ENCODE measurements at regions not wholly inside any gene's neighbourhood (a gene's known extent, or its start where the extent isn't known, plus 50 kb on each side); places are given as distances from the start of the nearest gene placed in this dataset.

DNA sequence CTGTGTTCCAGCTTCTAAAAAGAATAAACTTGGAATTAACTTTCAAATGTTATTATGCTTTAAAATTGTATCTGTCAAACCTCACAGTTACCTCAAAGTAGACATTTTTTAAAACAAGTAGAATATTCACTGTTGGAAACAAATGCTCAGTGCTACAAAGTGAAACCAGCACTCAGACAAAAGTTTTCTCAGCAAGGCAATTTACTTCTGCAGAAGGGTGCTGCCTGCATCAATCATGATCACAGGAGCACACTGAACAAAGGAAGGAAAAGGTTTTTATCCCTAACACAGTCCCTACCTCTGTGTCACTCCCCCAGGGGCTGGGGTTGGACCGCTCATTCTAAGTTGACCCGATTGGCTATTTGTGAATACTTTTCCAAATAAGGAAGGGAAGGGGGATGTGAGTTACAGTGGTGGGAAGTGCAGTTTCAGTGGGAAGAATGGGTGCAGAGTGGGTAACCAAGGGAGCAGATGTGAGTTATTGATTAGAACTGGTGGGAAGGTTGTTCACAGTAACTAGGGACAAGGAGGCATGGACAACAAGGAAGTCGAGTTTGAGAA, 63.0 kb upstream of the CDK20 start:
- intact Hi-C loops (cut with micrococcal nuclease) = no loop called here

DNA sequence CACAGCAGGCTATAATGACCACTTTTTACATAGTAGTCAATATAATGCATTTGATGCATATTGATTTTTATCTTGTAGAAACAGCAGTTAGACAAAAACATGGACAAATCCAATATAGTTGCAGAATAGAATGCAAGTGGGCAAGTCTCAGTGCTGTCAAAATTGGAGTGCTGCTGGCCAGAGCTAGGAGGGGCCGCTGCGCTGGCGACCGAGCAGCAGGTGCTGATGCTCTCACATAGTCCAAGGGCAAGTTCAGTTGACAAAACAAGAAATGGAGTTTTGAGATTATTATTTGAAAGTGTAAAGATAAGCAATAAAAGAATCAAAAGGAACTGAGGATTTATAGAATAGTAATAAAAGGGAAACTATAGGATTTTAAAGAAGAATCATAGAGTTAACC, 60.6 kb upstream of the CDK20 start:
- intact Hi-C loops (cut with micrococcal nuclease) = no loop called here

DNA sequence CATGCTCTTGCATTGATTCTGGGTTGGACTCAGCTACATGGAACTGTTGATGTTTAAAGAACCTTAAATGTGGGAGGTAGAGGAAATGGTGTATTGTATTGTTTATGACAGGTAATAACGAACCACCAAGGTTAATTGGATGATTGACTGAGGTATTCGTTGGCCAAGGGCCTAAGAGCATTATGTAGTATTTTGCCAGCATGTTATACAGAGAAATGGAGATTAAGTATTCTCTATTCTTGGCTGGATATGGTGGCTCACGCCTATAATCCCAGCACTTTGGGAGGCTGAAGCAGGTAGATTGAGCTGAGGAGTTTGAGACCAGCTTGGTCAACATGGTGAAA, 59.0 kb upstream of the CDK20 start:
- intact Hi-C loops (cut with micrococcal nuclease) = no loop called here

DNA sequence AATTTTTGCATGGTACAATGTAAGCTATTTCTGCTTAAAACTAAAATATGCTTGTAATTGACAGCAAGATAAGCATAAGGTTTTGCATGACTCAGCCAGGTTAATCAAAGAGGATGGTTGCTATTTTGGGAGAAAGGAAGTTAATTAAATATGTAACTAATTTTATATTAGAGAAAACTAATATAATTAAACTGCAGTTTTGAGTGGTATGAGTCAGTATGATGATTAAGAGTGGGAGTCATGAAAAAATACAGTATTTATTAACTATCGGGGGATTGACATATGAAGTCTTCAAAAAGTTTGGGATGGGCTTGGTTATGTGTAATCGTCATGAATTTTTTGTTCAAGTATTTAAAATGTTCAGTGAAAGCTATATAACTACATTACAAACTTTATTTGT, 54.0 kb upstream of the CDK20 start:
- intact Hi-C loops (cut with micrococcal nuclease) = no loop called here

DNA sequence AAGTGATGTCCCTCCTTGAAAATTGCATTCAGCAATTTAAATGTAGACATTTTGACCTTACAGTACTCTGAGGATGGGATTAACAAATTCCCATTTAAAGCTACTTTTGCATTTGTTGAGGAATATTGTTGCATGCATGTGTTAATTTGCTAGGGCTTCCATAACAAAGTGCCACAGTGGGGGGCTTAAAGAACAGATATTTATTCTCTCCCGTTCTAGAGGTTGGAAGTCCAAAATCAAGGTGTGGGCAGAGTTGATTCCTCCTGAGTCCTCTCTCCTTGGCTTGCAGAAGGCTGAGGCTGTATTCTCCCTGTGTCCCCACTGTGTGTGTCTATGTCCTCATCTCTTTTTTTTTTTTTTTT, 51.8 kb upstream of the CDK20 start:
- intact Hi-C loops (cut with micrococcal nuclease) = no loop called here

DNA sequence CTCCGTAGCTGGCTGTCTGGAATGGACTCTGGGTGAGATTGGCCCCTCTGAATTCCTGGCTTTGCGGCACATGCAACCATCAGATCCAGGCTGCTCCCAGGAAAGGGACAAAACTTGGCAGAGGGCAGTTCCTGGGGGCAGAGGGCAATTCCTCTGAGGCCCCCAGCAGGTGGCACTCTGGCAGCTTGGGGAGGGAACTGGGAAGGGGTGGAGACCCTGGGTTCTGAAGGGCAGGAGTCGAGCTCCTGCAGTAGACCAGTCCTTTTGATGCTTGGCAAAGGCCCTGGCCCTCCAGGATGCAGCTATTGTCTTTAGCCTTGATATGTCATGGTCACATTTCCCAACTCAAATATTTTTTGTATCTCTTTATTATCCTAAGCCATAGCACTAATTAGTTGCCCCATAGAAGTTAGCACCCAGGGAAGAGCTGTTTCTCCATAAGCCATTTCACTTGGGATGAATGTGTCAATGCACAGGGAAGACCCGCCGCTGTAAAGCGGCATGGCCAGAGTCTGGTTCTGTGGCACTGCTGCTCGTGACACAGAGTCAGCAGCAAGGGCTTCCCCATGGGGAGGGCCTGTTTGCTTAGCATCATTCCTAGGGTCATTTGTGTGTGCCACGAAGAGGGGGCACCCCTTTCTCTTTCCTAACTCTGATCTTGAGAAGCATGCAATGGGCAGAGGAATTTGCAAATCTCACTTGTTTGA, 51.2 kb upstream of the CDK20 start:
- intact Hi-C loops (cut with micrococcal nuclease) = no loop called here

DNA sequence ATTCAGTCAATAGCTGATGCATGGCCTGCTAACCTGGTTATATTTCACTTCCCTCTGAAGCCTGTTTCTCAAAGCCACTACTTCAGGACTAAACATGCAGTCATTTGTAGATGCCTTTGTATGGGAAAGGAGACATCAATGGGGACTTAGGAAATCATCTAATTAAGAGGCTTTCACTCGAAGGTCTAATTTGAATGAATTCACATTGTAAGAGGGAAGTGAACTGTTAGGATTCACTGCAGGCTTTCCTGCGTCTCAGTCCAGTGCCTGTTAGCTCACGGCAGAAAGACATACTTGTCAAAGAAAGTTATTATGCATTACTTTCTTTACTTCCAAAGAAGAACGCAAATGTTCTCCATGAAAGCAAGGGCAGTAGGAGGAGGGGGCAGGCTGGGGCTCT, 50.6 kb upstream of the CDK20 start:
- intact Hi-C loops (cut with micrococcal nuclease) = no loop called here

All from T-helper 2 cell treated with Interferon-gamma antibody and Interleukin-4, amounts not matched to agents 100 ng/mL and 5 ng/mL, for 36 hours (primary cell).